Astrocyte of the cerebellum (primary cell): ENCODE measurements at regions not wholly inside any gene's neighbourhood (a gene's known extent, or its start where the extent isn't known, plus 50 kb on each side); places are given as distances from the start of the nearest gene placed in this dataset.

Source experiments
- DNase-seq: peaks from one replicate; pipeline ENCODE4 v3.0.0-alpha.2; 2011; ENCODE audit warnings: low read depth
- H3K4me3 ChIP-seq: 2 replicates; pipeline ENCODE4 v1.5.1; 2011; ENCODE audit warnings: mild to moderate bottlenecking, low read depth, low read length, moderate library complexity
- in situ Hi-C: cut with HindIII; loops from 2 replicates; pipeline ENCODE4 v1.10.0; 2017; ENCODE audit warnings: low sequenced_read_pairs
- TF ChIP-seq, protein P1 (sequence below): IDR thresholded peaks from 2 replicates; pipeline ENCODE4 v1.5.1; 2012; ENCODE audit warnings: low read length, low read depth, moderate library complexity, mild to moderate bottlenecking; ENCODE audit errors: missing control alignments

DNA sequence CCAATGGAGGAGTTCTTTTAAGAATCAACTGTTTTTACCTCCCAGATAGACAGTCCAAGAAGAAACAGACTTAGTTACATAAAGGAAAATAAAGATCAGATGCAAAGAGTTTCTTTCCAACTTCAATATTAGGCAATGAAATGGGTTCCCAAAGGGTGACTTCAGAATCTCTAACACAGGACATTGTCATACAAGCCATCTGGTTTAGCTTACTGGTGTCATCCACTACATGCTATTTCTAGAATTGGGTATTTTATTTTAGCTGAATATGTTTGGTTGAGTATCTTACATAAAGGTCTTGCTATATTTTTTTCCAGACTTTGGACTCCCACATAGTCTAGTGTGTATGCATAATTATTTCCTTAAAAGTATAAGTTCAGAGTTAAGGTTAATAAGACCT lies 162.1 kb upstream of the SLC7A11 start:
- H3K4me3 ChIP-seq = no peak overlapping the region
- in situ Hi-C loops = no loop called here
- TF ChIP-seq, protein P1, sequence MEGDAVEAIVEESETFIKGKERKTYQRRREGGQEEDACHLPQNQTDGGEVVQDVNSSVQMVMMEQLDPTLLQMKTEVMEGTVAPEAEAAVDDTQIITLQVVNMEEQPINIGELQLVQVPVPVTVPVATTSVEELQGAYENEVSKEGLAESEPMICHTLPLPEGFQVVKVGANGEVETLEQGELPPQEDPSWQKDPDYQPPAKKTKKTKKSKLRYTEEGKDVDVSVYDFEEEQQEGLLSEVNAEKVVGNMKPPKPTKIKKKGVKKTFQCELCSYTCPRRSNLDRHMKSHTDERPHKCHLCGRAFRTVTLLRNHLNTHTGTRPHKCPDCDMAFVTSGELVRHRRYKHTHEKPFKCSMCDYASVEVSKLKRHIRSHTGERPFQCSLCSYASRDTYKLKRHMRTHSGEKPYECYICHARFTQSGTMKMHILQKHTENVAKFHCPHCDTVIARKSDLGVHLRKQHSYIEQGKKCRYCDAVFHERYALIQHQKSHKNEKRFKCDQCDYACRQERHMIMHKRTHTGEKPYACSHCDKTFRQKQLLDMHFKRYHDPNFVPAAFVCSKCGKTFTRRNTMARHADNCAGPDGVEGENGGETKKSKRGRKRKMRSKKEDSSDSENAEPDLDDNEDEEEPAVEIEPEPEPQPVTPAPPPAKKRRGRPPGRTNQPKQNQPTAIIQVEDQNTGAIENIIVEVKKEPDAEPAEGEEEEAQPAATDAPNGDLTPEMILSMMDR = no peak
- no peak for DNase-seq

DNA sequence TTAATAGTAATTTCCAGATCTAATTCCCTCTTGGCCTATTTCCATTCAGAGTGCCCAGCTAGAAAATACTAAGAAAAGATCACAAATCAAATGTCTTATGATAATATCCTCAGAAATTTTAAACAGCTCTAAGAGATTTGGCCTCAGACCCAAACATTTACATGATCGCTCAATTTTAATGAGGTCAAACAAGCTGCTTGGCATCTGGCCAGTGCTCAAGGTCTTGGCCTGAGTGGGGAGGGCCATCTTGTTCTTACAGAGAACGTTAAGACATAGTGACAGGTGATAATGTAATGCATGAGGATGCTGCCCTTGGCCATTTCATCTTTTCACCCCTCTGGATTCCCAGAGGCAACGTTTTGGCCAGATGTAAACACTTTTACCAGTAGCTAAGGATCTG lies 159.2 kb upstream of the SLC7A11 start:
- H3K4me3 ChIP-seq = no peak overlapping the region
- TF ChIP-seq, protein P1 = no peak
- in situ Hi-C loops = no loop called here
- DNase-seq = no peak

DNA sequence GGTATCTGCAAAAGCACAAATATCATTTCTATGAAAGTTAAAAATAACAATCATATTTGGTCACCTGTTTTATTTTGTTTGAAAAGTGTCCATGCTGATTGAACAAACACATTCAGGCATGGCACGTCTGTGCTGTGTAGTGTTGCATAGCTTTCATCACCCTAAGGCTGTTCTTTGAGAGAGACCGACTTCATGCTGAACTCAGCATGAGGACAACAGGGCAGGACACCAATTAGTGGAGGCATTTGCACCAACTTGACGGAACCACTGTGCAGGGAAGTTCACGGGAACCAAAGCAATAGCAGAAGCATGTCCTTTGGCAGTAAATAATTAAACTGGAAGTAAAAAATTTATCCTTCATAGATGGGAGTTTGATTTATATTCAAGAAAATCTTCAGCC lies 158.4 kb upstream of the SLC7A11 start:
- no peak overlapping the region for H3K4me3 ChIP-seq
- TF ChIP-seq, protein P1 = no peak
- in situ Hi-C loops = no loop called here
- DNase-seq = no peak

DNA sequence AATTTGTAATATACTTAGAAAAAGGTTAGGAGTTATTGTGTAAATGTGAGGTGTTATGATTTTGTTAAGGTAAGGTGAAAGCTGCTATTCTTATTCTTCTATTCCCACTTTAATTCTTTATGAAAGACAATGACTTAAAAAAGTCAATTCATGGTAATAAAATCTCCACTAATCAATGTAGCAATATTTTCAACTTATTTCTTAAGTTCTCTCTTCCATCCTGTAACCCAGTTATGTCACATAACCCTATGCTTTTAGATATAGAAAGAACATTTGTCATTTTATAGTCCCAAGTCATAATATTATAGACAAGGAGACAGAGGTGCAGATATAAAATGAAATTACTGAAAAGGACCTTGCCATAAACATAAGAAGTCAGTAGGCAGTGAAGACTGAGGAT lies 157.9 kb upstream of the SLC7A11 start:
- in situ Hi-C loops = no loop called here
- DNase-seq = no peak
- H3K4me3 ChIP-seq = no peak overlapping the region
- TF ChIP-seq, protein P1 = no peak

DNA sequence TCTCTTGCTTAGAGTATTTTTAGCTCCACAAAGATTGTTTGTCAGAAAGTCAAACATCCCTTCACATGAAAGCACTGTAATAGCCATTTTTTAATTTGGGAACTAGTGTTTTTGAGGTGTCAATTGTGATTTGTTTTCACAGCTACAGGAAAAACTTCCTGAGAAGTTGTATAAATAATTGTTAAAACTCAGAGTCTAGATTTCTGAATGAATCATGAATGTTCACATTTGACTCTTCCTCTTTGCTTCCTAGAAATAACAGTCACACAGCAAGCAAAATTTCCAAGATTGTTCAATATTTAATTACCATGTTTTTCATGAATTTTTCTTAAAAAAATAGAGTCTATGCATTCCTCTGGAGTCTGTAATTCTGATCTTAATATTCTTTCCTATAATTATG lies 156.9 kb upstream of the SLC7A11 start:
- TF ChIP-seq, protein P1 = no peak
- in situ Hi-C loops = no loop called here
- no peak overlapping the region for H3K4me3 ChIP-seq
- DNase-seq = no peak

DNA sequence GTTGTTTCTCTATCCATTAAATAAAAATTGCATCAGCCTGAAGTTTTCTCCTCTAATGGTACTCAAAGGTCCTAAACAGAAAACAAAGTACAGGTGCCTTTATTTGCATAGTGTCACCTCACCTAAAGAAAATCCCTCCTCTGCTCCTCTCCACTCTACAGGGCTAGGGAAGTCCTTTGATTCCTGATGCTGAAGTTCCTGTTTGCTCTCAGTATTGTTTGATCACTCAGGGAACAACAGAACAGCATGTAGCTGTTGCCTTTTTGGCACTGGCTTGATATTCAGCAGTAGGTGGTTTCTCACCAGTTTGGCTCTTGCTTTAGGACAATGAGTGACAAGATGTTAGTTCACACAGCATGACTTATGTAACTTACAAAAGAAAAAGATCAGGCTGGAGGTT lies 156.2 kb upstream of the SLC7A11 start:
- in situ Hi-C loops = no loop called here
- H3K4me3 ChIP-seq = no peak overlapping the region
- DNase-seq = peak; percentile 9
- TF ChIP-seq, protein P1 = no peak

DNA sequence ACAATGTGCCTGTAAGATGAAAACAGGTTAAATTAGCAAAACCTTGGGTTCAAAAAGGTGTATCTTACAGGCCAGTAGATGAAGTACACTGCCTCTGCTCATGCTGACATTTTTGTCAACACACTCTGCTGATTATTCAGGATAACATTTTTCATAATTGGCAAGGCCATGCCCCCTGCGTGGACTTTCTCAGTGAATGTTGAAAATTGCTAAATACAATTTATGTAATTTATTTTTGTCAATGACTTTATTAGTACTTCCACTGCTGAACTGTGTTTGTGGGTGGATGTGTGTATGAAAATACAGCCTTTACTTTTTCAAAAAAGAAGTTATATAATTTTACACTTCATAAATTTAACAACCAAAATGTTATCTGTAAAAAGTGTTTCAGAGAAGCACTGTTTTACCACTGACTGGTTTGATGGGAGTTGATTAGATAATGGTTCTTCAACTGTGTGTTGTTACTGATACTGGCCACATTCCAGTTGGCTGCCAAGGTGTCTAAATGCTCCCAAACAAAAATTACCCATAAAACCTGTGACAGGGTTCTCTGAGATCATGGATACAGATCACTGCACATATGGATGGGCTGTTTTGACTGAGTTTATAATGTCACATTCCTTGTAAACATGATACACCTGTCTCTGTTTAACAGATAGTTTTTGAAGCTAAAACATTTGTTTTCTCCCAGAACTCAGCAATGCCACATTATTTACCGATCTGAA lies 151.9 kb upstream of the SLC7A11 start:
- TF ChIP-seq, protein P1 = no peak
- in situ Hi-C loops = no loop called here
- no peak for DNase-seq
- H3K4me3 ChIP-seq = no peak overlapping the region
